ENCODE measurements at regions not wholly inside any gene's neighbourhood (a gene's known extent, or its start where the extent isn't known, plus 50 kb on each side); places are given as distances from the start of the nearest gene placed in this dataset.
"Not testable (repeated sequence)": the region's sequence is repeated elsewhere in the genome, so short reads cannot be mapped to it uniquely, and the experiment has no call there.

DNA sequence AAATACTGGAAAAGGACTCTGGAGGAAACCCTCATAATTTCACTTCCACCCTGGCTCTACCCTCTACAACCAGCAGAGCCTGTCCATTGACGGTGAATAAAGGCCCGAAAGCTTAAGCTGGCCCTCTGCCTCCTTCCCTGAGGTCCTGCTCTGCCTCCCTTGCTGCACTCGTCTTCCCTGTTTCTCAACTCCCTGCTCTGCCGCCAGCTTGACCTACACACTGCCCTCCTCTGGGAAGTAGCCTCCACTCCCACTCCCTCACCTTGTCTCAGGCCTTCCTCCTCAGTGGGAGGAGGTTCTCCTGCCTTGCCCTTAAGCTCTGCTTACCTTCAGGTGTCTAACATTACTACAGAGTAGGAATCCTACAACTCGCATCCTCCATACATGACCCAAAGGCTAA, 608.6 kb upstream of the NR3C2 start:
- H3K36me3 Mint-ChIP-seq (ENCODE audit: unreplicated experiment) = no peaks in the 10 kb centered on the region
- no peak overlapping the region for H3K27ac Mint-ChIP-seq (ENCODE audit: unreplicated experiment)
- H3K9me3 Mint-ChIP-seq (ENCODE audit: unreplicated experiment) = no peaks in the 10 kb centered on the region
- DNase-seq (ENCODE audit: extremely low spot score, unreplicated experiment) = no peak
- H3K27me3 Mint-ChIP-seq (ENCODE audit: unreplicated experiment) = peaks cover 2% of the 10 kb centered on the region
- TF ChIP-seq CTCF (IDR thresholded peaks at IDR 0.05) = no peak
- H3K4me3 Mint-ChIP-seq (ENCODE audit: unreplicated experiment) = no peak overlapping the region
- H3K4me1 Mint-ChIP-seq (ENCODE audit: unreplicated experiment) = no peaks in the 10 kb centered on the region

- Mint-ChIP-seq H3K4me1 (ENCODE audit: unreplicated experiment) (no peaks in the 10 kb centered on the region), H3K27ac (ENCODE audit: unreplicated experiment) (no peak overlapping the region), H3K9me3 (ENCODE audit: unreplicated experiment) (peaks cover 4% of the 10 kb centered on the region), H3K27me3 (ENCODE audit: unreplicated experiment) (no peaks in the 10 kb centered on the region), H3K36me3 (ENCODE audit: unreplicated experiment) (no peaks in the 10 kb centered on the region), H3K4me3 (ENCODE audit: unreplicated experiment) (no peak overlapping the region)
- DNase-seq (ENCODE audit: extremely low spot score, unreplicated experiment) = no peak
- TF ChIP-seq CTCF (IDR thresholded peaks at IDR 0.05) = no peak
Measured at GRCh38 chr4:149048451-149049143, 606.4 kb upstream of the NR3C2 start.

DNA sequence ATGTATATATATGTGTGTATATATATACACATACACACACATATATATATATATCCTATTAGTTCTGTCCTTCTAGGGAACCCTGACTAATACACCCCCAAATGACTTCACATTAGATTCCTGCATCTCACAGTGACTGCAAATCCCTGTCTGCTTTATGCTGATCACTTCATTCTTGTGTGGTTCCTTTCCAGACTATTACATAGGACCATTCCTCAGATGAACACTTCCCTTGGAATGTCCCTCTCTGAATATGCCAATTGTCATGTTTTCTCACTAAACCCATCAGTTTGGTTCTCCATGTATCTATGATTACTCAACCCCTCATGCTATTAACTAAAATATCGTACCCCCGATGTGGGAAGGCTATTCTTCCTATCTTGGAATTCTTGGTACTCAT, 605.2 kb upstream of the NR3C2 start:
- DNase-seq (ENCODE audit: extremely low spot score, unreplicated experiment) = no peak
- no peaks in the 10 kb centered on the region for H3K36me3 Mint-ChIP-seq (ENCODE audit: unreplicated experiment)
- H3K4me3 Mint-ChIP-seq (ENCODE audit: unreplicated experiment) = no peak overlapping the region
- no peaks in the 10 kb centered on the region for H3K27me3 Mint-ChIP-seq (ENCODE audit: unreplicated experiment)
- TF ChIP-seq CTCF (IDR thresholded peaks at IDR 0.05) = no peak
- no peaks in the 10 kb centered on the region for H3K4me1 Mint-ChIP-seq (ENCODE audit: unreplicated experiment)
- H3K9me3 Mint-ChIP-seq (ENCODE audit: unreplicated experiment) = peaks cover 4% of the 10 kb centered on the region
- H3K27ac Mint-ChIP-seq (ENCODE audit: unreplicated experiment) = no peak overlapping the region

DNA sequence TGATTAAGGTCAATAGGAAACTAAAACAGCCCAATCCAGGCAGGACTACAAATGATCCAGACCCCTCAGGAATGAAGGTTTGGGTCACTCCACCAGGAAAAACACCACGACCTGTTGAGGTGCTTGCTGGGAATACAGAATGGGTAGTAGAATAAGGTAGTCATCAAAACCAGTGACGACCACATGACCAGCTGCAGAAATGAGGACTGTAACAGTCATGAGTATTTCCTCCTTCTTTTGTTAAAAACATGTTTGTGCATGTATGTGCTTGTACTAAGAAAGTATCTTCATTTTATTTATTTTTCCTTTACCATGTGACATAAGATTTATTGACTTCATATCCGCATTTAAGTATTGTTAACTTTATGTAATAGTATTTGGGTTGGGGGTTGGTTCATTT, 603.5 kb upstream of the NR3C2 start:
- no peak for TF ChIP-seq CTCF (IDR thresholded peaks at IDR 0.05)
- H3K9me3 Mint-ChIP-seq (ENCODE audit: unreplicated experiment) = peaks cover 4% of the 10 kb centered on the region
- H3K27me3 Mint-ChIP-seq (ENCODE audit: unreplicated experiment) = no peaks in the 10 kb centered on the region
- DNase-seq (ENCODE audit: extremely low spot score, unreplicated experiment) = no peak
- no peak overlapping the region for H3K27ac Mint-ChIP-seq (ENCODE audit: unreplicated experiment)
- H3K4me3 Mint-ChIP-seq (ENCODE audit: unreplicated experiment) = no peak overlapping the region
- no peaks in the 10 kb centered on the region for H3K4me1 Mint-ChIP-seq (ENCODE audit: unreplicated experiment)
- H3K36me3 Mint-ChIP-seq (ENCODE audit: unreplicated experiment) = no peaks in the 10 kb centered on the region

GRCh38 chr4:149039786-149040185, 597.6 kb upstream of the NR3C2 start:
- H3K27me3 Mint-ChIP-seq (ENCODE audit: unreplicated experiment); DNase-seq (ENCODE audit: extremely low spot score, unreplicated experiment); H3K4me3 Mint-ChIP-seq (ENCODE audit: unreplicated experiment); H3K27ac Mint-ChIP-seq (ENCODE audit: unreplicated experiment); H3K4me1 Mint-ChIP-seq (ENCODE audit: unreplicated experiment); H3K36me3 Mint-ChIP-seq (ENCODE audit: unreplicated experiment): not testable (repeated sequence)
- H3K9me3 Mint-ChIP-seq (ENCODE audit: unreplicated experiment) = peaks cover 13% of the 10 kb centered on the region

- Mint-ChIP-seq H3K9me3 (ENCODE audit: unreplicated experiment) (no peaks in the 10 kb centered on the region), H3K4me1 (ENCODE audit: unreplicated experiment) (no peaks in the 10 kb centered on the region), H3K36me3 (ENCODE audit: unreplicated experiment) (no peaks in the 10 kb centered on the region), H3K27ac (ENCODE audit: unreplicated experiment) (no peak overlapping the region), H3K27me3 (ENCODE audit: unreplicated experiment) (peaks cover 2% of the 10 kb centered on the region), H3K4me3 (ENCODE audit: unreplicated experiment) (no peak overlapping the region)
- DNase-seq (ENCODE audit: extremely low spot score, unreplicated experiment) = no peak
- peak; percentile 15 for TF ChIP-seq CTCF (IDR thresholded peaks at IDR 0.05)
Measured at GRCh38 chr4:149031399-149031798, 589.2 kb upstream of the NR3C2 start.

Measured in osteocyte (in vitro differentiated cells).